ENCODE measurements at regions not wholly inside any gene's neighbourhood (a gene's known extent, or its start where the extent isn't known, plus 50 kb on each side); places are given as distances from the start of the nearest gene placed in this dataset.
"Not testable (repeated sequence)": the region's sequence is repeated elsewhere in the genome, so short reads cannot be mapped to it uniquely, and the experiment has no call there.

- not testable (repeated sequence) for DNase-seq (ENCODE audit: low read depth, low spot score)
Observed at GRCh38 chr6:125591796-125592195, 157.6 kb upstream of the HEY2 start.

GRCh38 chr6:125593746-125594145 lies 155.7 kb upstream of the HEY2 start:
- DNase-seq (ENCODE audit: low read depth, low spot score) = no peak

DNA sequence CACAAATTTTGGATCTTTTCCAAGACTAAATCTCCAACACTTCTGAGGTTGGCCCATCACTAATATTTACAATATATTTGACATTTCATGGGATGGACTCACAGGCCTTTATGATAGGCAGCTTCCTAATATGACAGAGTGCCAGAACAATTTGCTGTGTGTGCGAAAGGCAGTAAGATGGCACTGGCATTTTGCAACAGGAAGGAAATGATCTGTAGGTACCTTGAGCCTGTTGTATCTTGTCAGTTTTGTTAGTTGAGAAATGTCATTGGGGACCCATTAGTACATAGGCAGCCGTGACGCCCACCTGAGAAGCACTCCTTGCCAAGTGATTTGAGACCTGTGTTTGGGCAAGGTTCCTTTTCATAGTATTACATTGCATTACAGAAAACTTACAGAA lies 153.4 kb upstream of the HEY2 start:
- DNase-seq (ENCODE audit: low read depth, low spot score) = no peak

DNA sequence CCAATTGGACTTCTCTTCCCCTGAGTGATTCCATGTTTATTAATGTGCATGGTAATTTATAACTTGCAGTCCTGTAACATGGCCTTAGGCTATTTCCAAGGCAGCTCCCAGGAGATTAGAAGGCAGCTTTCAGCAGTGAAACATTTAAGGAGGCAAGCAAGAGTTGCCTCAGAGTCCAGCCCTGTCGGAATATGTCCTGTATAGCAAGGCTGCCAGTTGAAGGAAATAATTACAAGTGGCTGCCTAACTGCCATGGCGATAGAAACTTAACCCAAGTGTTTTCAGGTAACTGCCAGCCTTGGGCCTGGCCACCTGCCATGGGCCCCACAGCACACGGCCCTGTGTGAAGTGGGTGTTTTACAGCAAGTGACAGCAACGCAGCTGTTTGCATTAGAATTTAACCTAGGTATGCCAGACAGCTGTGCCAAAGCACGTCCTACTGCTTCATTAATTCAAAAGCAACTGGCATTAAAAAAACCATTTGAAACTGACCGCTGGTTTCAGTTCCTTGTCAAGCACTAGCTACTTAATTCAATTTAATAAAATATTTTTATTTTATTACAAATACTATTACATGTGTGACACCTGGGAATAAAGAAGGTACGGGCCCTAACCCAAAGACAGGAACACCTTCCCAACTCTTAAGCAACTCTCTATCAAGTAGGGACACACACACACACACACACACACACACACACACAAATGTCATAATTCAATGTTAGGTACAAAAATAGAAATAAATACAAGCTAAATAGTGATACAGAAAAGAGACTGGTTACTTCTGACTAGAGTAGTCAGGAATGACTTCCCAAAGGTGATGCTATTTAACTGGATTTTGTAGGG lies 151.8 kb upstream of the HEY2 start:
- no peak for DNase-seq (ENCODE audit: low read depth, low spot score)

DNA sequence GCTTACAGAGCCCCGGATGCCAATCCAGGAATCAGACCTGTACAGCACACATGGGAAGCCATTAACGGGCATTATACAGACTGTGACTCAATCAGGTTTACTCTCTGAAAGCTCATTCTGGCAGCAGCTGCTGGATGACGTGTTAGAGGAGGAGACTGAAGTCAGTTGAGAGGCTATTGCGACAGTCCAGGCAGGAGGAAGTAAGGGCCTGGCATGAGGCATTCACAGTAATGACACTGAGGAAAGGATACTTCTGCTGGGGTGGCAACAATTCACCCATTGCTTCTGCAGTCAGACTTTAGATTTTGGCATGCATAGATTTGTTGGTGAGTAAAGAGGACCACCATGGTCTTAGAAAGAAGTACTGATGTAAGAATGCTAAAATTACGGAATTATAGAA lies 151.0 kb upstream of the HEY2 start:
- no peak for DNase-seq (ENCODE audit: low read depth, low spot score)

GRCh38 chr6:125604257-125604656 lies 145.2 kb upstream of the HEY2 start:
- DNase-seq (ENCODE audit: low read depth, low spot score) = no peak

GRCh38 chr6:125611573-125612344 lies 137.7 kb upstream of the HEY2 start:
- peak; percentile 81 for DNase-seq (ENCODE audit: low read depth, low spot score)

DNA sequence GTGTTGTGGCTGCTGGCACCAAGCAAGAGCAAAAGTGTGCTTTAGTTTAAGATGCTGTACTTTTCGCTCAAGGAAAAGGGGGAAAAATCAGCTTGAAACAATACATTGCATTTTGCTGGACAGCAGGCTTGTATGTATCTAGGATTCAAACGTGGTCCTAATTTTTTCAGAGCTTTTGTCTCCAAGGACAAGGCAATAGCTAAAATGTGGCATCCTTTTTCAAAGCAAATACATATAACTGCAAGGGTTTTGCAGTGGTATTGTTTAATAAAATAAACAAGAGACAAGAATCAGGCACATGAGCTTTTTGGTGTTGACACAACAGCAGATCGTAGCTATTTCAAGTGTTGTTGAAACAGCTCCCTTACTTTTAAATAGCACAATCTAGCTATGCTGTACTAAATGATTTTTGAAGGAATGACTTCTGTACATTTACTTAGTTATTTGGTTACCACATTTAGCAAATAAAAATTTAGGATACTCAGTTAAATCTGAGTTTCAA lies 137.0 kb upstream of the HEY2 start:
- DNase-seq (ENCODE audit: low read depth, low spot score) = no peak

DNA sequence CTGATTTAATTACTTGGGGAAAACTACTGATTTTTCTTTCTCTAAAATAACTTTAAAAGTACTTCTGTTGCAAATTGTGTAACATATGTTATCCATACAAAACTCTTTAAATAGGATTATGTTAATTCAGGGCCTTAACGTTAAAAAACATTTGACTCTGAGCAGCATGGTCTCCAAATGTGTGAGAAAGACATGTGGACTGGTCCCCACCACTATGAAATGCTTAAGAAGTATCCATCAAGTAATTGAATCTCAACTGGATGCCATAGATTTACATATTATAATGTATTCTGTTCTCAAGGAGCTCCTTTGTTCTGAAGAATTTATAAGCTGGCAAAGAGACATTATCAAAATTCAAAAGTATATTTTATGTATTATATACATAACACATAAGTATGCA lies 130.8 kb upstream of the HEY2 start:
- DNase-seq (ENCODE audit: low read depth, low spot score) = no peak

DNA sequence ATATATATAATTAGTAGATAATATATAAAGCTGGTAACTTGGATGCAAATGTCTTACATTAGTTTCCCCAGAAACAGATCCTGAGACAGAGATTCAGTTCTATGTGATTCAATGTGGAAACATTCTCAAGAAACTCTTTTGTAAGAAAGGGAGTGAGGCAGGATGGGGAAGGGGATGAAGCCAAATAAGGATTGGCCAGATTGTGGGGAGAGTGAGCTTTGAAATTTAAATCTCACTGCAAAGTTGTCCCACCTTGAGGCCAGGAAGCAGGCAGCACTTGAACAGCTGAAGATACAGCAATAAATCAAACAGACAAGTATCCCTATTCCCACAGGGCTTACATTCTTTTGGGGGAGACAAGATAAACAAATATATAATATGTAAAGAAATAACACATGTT lies 126.3 kb upstream of the HEY2 start:
- DNase-seq (ENCODE audit: low read depth, low spot score) = no peak

DNA sequence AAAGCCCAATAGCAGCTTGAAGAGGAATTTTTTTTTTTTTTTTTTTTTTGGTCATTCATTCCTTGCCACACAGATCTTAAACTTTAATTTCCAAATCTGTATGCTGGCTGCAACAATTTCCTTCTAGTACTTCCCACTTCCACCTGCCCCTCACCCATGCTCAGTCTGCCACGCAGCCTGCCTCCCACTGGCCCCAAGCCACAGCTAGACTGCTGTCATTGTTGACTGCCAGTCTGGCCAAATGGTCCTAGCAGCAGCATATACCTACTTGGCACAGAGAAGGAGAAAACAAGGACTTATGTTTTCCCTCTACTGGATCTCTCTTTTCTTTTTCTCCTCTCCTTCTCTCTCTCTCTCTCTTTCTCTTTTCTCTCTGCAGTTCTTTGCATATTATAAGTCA lies 118.3 kb upstream of the HEY2 start:
- DNase-seq (ENCODE audit: low read depth, low spot score) = no peak

GRCh38 chr6:125636011-125636410 lies 113.4 kb upstream of the HEY2 start:
- not testable (repeated sequence) for DNase-seq (ENCODE audit: low read depth, low spot score)

- DNase-seq (ENCODE audit: low read depth, low spot score) = no peak
Observed at GRCh38 chr6:125636671-125637070, 112.8 kb upstream of the HEY2 start.

GRCh38 chr6:125637207-125637606 lies 112.2 kb upstream of the HEY2 start:
- DNase-seq (ENCODE audit: low read depth, low spot score) = no peak

GRCh38 chr6:125639466-125640020 lies 109.9 kb upstream of the HEY2 start:
- peak; percentile 62 for DNase-seq (ENCODE audit: low read depth, low spot score)

GRCh38 chr6:125640441-125641150 lies 108.8 kb upstream of the HEY2 start:
- no peak for DNase-seq (ENCODE audit: low read depth, low spot score)

GRCh38 chr6:125643967-125644661 lies 105.3 kb upstream of the HEY2 start:
- not testable (repeated sequence) for DNase-seq (ENCODE audit: low read depth, low spot score)

DNA sequence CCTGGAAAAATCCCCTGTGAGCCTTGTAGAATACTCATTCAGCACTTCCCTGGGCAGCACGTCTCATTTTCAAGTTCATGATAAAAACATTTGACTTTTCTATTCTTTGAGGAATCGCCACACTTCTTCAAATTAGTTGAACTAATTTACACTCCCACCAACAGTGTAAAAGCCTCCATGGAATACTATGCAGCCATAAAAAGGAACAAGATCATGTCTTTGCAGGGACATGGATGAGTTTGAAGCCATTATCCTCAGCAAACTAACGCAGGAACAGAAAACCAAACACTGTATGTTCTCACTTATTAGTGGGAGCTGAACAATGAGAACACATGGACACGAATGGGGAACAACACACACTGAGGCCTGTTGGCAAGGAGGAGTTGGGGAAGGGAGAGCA lies 102.0 kb upstream of the HEY2 start:
- no peak for DNase-seq (ENCODE audit: low read depth, low spot score)

DNA sequence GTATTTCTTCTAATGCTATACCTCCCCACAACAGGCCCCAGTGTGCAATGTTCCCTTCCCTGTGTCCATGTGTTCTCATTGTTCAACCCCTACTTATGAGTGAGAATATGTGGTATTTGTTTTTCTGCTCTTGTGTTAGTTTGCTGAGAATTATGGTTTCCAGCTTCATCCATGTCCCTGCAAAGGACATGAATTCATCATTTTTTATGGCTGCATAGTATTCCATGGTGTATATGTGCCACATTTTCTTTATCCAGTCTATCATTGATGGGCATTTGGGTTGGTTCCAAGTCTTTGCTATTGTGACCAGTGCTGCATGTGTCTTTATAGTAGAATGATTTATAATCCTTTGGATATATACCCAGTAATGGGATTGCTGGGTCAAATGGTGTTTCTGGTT lies 95.7 kb upstream of the HEY2 start:
- not testable (repeated sequence) for DNase-seq (ENCODE audit: low read depth, low spot score)

DNA sequence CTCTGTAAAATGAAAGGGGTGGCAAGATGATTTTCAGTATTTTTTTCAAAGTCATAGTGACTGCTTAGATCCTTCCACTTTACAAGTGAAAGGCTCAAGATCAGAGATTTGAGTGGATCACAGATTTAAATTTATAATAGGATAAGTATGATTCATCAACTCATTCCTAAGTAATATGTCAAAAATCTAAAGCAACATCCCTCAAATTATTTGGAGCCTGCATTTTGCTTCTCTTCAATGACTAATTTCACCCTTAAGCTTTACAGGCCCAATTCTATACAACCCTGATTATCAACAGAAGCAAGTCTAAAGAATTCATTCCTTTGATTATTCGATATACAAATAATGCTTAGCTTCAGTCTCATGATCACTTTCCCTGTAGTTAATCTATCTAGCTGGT lies 93.9 kb upstream of the HEY2 start:
- no peak for DNase-seq (ENCODE audit: low read depth, low spot score)

DNA sequence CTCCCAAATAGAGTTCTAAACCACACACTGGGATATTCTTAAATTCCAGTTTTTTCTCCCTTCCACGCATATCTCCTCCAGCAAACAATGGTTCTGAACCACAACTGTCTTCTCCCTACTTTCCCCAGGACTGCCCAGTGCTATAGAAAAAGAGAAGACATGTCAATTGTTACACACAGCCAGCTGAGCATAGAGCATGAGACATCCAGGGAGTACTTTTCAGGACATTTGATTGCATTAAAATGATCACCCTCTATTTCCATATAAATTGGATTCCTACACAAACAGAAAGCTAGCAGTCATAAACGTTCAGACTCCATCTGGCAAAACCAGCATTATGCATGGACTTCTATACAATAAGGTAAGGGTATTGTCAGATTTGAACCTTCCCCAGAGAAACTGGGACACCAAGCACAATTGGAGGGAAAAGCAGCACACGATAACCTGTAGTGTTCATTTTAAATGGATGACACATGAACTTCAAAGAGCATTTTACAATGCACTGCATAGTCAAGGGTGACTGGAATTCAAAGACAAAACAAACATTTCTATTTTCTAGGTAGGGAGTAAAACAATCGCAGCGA lies 93.1 kb upstream of the HEY2 start:
- DNase-seq (ENCODE audit: low read depth, low spot score) = no peak

All from pulmonary artery endothelial cell (primary cell).